ENCODE measurements at regions not wholly inside any gene's neighbourhood (a gene's known extent, or its start where the extent isn't known, plus 50 kb on each side); places are given as distances from the start of the nearest gene placed in this dataset.

DNA sequence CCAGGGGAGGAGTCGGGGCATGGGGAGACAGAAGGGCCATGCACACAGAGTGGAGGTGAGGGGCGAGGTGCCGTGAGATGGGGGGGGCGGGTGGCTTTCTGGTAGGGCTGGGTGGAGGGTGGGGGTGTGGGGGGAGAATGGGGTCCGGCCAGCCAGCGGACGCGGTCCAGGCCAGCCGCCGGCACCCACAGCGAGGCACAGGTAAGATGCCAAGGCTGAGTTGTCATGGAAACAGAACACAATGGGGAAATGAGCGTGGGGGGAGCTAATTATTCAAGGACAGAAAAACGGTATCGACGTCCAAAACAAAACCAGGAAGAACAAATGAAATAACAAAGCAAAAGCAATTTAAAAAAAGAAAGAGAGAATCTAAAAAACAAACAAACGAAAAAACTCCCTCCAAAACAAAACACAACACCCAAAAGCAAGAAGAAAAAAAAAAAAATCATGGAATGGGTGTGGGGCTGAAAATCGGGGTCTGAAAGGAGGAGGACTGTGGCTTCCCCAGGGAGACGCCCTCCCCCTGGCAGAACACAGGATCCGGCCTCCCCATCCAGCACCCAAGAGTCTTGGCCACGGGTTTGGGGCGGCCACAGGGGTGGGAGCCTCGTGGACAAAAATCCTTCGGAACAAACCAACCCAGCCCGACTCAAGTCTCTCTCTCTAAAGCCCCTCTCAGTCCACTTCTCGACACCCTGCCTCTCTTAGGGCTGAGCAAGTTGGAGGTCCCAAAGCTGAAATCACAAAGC, 92.5 kb downstream of the PTPRS start:
- TF ChIP-seq, protein P1, sequence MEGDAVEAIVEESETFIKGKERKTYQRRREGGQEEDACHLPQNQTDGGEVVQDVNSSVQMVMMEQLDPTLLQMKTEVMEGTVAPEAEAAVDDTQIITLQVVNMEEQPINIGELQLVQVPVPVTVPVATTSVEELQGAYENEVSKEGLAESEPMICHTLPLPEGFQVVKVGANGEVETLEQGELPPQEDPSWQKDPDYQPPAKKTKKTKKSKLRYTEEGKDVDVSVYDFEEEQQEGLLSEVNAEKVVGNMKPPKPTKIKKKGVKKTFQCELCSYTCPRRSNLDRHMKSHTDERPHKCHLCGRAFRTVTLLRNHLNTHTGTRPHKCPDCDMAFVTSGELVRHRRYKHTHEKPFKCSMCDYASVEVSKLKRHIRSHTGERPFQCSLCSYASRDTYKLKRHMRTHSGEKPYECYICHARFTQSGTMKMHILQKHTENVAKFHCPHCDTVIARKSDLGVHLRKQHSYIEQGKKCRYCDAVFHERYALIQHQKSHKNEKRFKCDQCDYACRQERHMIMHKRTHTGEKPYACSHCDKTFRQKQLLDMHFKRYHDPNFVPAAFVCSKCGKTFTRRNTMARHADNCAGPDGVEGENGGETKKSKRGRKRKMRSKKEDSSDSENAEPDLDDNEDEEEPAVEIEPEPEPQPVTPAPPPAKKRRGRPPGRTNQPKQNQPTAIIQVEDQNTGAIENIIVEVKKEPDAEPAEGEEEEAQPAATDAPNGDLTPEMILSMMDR (IDR thresholded peaks at IDR 0.05): no peak
- TF ChIP-seq EP300 (IDR thresholded peaks at IDR 0.05) (no peak), POLR2A (IDR thresholded peaks at IDR 0.05) (no peak)
- intact Hi-C loops (cut with DNase I): no loop called here
- no peaks in the 10 kb centered on the region for H3K9me3 ChIP-seq
- no peaks in the 10 kb centered on the region for H3K36me3 ChIP-seq
- WGBS, 3 donors: 51 to 66% (median 61%) methylated on average over 25 of the region's 25 CpGs
- no peak overlapping the region for H3K4me3 ChIP-seq
- H3K27me3 ChIP-seq: no peaks in the 10 kb centered on the region
- H3K4me1 ChIP-seq (ENCODE audit: insufficient read depth): no peaks in the 10 kb centered on the region
- DNase-seq: no peak
- no peak overlapping the region for H3K27ac ChIP-seq

DNA sequence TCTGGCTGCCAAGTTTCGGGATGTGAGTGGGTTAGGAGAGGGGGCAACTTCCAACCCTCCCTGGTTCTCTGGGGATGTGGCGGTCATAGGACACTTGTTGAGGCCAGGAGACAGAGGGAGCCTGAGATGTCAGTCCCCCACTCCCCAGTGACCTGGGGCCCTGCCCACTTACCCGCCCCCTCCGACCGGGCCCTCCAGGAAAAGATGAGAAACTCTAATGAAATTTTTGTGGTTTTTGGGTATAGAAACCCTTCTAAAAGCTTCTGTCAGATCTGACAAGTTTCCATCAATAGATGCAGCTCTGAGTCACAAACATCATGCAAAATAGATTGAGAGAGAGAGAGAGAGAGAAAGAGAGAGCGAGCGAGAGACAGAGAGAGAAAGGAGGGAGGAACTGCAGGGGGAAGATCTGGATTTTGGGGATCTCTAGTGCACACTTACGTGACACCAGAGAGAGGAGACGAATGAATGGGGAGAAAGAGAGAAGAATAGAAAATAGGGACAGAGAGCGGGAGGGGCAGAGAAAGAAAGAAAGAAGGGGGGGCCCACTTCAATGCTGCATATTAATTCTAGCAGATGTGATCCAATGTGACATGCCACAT, 94.0 kb downstream of the PTPRS start:
- no peaks in the 10 kb centered on the region for H3K36me3 ChIP-seq
- H3K27ac ChIP-seq: no peak overlapping the region
- 88 to 89% (median 88%) methylated on average over 10 of the region's 10 CpGs for WGBS, 3 donors
- no peak for DNase-seq
- H3K9me3 ChIP-seq: no peaks in the 10 kb centered on the region
- no peaks in the 10 kb centered on the region for H3K27me3 ChIP-seq
- H3K4me3 ChIP-seq: no peak overlapping the region
- intact Hi-C loops (cut with DNase I): no loop called here
- no peaks in the 10 kb centered on the region for H3K4me1 ChIP-seq (ENCODE audit: insufficient read depth)
- TF ChIP-seq POLR2A (IDR thresholded peaks at IDR 0.05): no peak
- TF ChIP-seq, protein P1 (IDR thresholded peaks at IDR 0.05): no peak

DNA sequence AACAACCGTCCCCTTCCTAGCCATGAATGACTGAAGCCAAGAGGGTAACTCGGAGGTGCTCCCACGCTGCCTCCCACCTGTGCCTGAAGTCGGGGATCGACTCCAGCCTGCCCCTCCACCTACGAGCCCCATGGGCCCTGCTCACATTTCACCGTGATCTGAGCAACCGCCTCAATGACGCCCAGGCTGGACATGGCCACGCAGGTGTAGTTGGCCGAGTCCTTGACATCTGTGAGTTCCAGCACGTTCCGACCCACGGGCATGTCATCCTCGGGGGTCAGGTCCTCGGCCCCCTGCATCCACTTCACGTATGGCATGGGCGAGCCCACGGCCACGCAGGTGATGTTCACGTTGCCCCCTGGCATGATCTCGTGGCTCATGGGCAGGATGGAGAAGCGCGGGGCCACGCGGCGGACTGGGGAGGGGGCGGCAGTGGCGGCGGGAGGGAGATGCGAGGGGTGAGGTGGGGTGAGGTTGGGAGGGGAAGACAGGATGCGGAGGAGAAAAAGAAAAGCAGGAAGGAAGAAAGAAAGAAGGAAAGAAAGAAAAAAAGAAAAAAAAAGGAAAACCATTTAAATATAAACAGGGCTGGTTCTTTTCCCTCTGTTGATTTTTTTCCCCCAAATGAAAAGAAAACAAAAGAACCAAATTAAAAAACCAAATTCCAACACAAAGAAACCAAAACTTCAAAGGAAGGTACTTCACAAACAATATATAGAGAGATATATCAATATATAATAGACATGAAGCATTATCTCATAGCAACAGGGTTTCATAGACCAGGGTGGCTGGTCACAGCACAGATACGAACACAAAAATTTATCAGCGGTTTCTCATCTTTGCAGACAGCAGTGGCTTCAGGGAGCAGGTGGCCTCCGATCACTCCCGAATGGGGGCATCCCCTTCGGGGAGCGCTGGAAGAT, 94.7 kb downstream of the PTPRS start:
- H3K36me3 ChIP-seq: no peaks in the 10 kb centered on the region
- H3K9me3 ChIP-seq: no peaks in the 10 kb centered on the region
- no peaks in the 10 kb centered on the region for H3K4me1 ChIP-seq (ENCODE audit: insufficient read depth)
- no peak for DNase-seq
- no peak overlapping the region for H3K27ac ChIP-seq
- WGBS, 3 donors: 89 to 93% (median 93%) methylated on average over 38 of the region's 38 CpGs
- no peak for TF ChIP-seq EP300 (IDR thresholded peaks at IDR 0.05)
- TF ChIP-seq, protein P1 (IDR thresholded peaks at IDR 0.05): no peak
- TF ChIP-seq POLR2A (IDR thresholded peaks at IDR 0.05): no peak
- no peak overlapping the region for H3K4me3 ChIP-seq
- no peaks in the 10 kb centered on the region for H3K27me3 ChIP-seq
- intact Hi-C loops (cut with DNase I): no loop called here

DNA sequence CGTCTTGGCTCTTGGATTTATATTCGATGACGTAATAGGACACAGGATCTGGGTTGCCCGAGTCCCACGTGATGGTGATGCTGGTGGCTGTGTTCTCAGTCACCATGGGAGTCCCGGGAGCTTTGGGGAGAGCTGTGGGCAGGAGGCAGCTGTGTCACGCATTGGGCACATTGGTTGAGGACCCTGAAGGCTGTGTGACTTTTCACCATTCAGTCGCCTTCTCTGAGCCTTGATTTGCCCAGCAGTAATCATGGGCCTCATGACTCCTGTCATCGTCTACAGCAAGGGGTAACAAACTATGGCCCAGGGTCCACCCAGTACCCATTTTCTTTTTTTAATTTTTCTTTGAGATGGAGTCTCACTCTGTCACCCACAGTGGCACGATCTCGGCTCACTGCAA, 96.3 kb downstream of the PTPRS start:
- intact Hi-C loops (cut with DNase I): no loop called here
- DNase-seq: no peak
- TF ChIP-seq, protein P1 (IDR thresholded peaks at IDR 0.05): no peak
- TF ChIP-seq POLR2A (IDR thresholded peaks at IDR 0.05): no peak
- no peak for TF ChIP-seq EP300 (IDR thresholded peaks at IDR 0.05)
- no peak overlapping the region for H3K27ac ChIP-seq
- 95 to 98% (median 95%) methylated on average over 11 of the region's 11 CpGs for WGBS, 3 donors
- no peaks in the 10 kb centered on the region for H3K4me1 ChIP-seq (ENCODE audit: insufficient read depth)
- no peaks in the 10 kb centered on the region for H3K36me3 ChIP-seq
- H3K4me3 ChIP-seq: no peak overlapping the region
- H3K27me3 ChIP-seq: no peaks in the 10 kb centered on the region
- H3K9me3 ChIP-seq: no peaks in the 10 kb centered on the region

All from ovary (tissue), 7 donors.